NCI-H2029 (cell line): ENCODE measurements at regions not wholly inside any gene's neighbourhood (a gene's known extent, or its start where the extent isn't known, plus 50 kb on each side); places are given as distances from the start of the nearest gene placed in this dataset.

Experiments
- DNase-seq: peaks from one replicate; lab custom pipeline; 2025; lab: John Stamatoyannopoulos, UW

- DNase-seq: no peak
Measured at GRCh38 chr1:70891051-70891843, 156.4 kb downstream of the PTGER3 start.

GRCh38 chr1:70892140-70892539 is 155.5 kb downstream of the PTGER3 start:
- no peak for DNase-seq

GRCh38 chr1:70892930-70893329 is 154.7 kb downstream of the PTGER3 start:
- DNase-seq: no peak

GRCh38 chr1:70893381-70893780 is 154.2 kb downstream of the PTGER3 start:
- no peak for DNase-seq

GRCh38 chr1:70895531-70895930 is 152.1 kb downstream of the PTGER3 start:
- no peak for DNase-seq

- DNase-seq: no peak
Measured at GRCh38 chr1:70896224-70896623, 151.4 kb downstream of the PTGER3 start.

- no peak for DNase-seq
Measured at GRCh38 chr1:70897273-70897672, 150.3 kb downstream of the PTGER3 start.

- DNase-seq: no peak
Measured at GRCh38 chr1:70899735-70900134, 147.9 kb downstream of the PTGER3 start.

GRCh38 chr1:70902211-70902610 is 145.4 kb downstream of the PTGER3 start:
- no peak for DNase-seq

GRCh38 chr1:70906800-70907199 is 140.8 kb downstream of the PTGER3 start:
- no peak for DNase-seq

GRCh38 chr1:70907563-70908310 is 139.9 kb downstream of the PTGER3 start:
- no peak for DNase-seq

- no peak for DNase-seq
Measured at GRCh38 chr1:70909262-70909822, 138.3 kb downstream of the PTGER3 start.

- DNase-seq: no peak
Measured at GRCh38 chr1:70910013-70910412, 137.6 kb downstream of the PTGER3 start.

- DNase-seq: no peak
Measured at GRCh38 chr1:70911861-70912260, 135.8 kb downstream of the PTGER3 start.

GRCh38 chr1:70914224-70914623 is 133.4 kb downstream of the PTGER3 start:
- DNase-seq: no peak

- DNase-seq: no peak
Measured at GRCh38 chr1:70915258-70916033, 132.2 kb downstream of the PTGER3 start.

- DNase-seq: no peak
Measured at GRCh38 chr1:70916034-70916427, 131.6 kb downstream of the PTGER3 start.

GRCh38 chr1:70919706-70920323 is 127.8 kb downstream of the PTGER3 start:
- DNase-seq: no peak
